C4-2B (cell line): ENCODE measurements at regions not wholly inside any gene's neighbourhood (a gene's known extent, or its start where the extent isn't known, plus 50 kb on each side); places are given as distances from the start of the nearest gene placed in this dataset.
"Not testable (repeated sequence)": the region's sequence is repeated elsewhere in the genome, so short reads cannot be mapped to it uniquely, and the experiment has no call there.

Source experiments
- CTCF ChIP-seq: fragments of 450-650 bp; conservative IDR thresholded peaks from 2 replicates; pipeline ENCODE4 v1.5.1; 2017; ENCODE audit warnings: mild to moderate bottlenecking
- ZFX ChIP-seq: fragments of 450-650 bp; IDR thresholded peaks from 2 replicates; pipeline ENCODE4 v1.6.1; 2017

- not testable (repeated sequence) for TF ChIP-seq CTCF, ZFX
Observed at GRCh38 chr1:228662007-228662689, 73.1 kb upstream of the RHOU start.
